Fibroblast of skin of right quadriceps (primary cell): ENCODE measurements at regions not wholly inside any gene's neighbourhood (a gene's known extent, or its start where the extent isn't known, plus 50 kb on each side); places are given as distances from the start of the nearest gene placed in this dataset.
A peak's percentile ranks its signal among the peaks of the same experiment; 100 is the strongest.
"Not testable (repeated sequence)": the region's sequence is repeated elsewhere in the genome, so short reads cannot be mapped to it uniquely, and the experiment has no call there.

Experiments
- DNase-seq: peaks from one replicate; pipeline ENCODE4 v3.0.0-alpha.2; 2013

DNA sequence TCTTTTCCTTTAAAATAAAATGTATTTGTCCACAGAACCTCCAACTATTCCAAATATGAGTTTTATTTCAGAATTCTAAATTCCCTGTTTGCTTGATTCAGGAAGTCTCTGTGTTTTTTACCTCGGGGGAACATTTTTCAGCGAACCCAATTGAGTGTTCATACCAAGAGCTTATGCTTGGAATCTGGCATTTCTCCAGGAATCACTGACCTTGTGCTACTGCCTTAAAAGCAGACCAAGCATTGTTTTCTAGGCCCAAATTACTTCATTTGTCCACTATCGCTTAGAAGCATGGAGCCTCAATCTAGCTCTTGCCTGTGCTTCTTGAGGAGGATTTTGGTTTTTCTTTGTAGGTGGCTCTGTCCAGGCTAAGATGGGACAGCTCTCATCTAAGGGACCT, 59.4 kb downstream of the EBLN1 start:
- DNase-seq: no peak

DNA sequence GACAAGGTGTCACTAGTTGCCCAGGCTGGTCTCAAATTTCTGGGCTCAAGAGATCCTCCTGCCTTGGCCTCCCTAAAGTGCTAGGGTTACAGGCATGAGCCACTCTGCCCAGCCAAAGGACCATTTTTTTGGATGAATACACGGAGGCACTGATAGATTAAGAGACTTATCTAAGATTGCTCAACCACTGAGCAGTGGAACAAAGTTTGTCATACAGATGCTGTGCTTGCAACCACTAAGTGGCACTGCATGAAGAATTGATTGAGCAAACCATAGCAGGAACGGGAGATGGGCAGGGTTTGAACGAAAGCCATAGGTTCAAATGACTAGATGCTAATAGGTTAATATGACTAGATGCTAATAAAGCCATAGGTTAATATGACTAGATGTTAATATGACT, 61.1 kb downstream of the EBLN1 start:
- no peak for DNase-seq

DNA sequence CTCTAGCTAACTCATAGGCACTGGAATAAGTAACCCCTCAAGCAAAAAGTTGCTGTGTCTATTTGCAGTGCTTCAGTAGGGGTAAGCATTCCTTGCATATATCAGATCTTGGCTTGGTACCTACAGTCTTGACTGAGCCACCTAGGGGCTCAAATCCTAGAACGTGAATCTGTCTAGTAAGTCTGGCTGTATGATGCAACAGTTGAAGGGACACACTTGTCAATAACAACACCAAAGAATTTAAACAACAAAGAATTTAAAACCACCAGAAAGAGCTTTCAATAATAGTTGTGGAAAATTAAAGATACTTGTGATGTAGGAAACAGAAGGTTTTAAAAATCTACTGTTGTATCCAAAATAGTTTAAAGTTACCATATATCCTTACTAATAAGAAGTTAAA, 65.4 kb downstream of the EBLN1 start:
- no peak for DNase-seq

DNA sequence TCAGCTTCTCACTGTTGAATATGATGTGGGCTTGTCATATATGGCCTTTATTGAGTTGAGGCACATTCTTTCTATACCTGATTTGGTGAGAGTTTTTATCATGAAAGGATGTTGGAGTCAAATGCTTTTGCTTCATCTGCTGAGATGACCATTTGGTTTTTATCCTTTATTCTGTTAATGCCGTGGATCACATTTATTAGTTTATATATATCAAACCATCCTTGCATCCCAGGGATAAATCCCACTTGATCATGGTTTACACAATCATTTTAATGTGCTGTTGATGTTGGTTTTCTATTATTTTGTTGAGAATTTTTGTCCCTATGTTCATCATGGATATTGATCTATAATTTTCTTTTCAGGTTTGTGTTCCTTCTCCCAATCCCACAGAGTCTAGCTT, 67.0 kb downstream of the EBLN1 start:
- DNase-seq: no peak

DNA sequence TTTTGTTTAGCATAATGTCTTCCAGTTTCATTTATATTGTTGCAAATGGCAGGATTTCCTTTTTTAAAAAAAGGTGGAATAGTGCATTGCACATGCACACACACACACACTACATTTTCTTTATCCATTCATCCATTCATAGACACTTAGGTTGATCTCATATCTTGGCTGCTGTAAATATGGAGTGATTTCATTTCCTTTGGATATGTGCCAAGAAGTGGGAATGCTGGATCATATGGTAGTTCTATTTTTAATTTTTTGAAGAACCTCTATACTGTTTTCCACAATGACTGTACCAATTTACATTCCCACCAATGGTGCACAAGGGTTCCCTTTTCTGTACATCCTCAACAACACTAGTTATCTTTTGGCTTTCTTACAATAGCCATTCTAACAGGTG, 68.9 kb downstream of the EBLN1 start:
- DNase-seq: peak; percentile 37

DNA sequence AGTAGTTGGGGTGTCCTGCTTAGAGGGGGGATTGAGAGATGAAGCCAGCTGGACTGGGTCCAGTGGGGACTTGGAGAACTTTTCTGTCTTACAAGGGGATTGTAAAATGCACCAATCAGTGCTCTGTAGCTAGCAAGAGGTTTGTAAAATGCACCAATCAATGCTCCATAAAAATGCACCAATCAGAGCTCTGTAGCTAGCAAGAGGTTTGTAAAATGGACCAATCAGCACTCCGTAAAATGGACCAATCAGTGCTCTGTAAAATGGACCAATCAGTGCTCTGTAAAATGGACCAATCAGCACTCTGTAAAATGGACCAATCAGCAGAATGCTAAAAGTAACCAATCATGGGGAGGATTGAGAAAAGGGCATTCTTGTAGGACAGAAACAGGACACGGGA, 71.9 kb downstream of the EBLN1 start:
- DNase-seq: not testable (repeated sequence)

DNA sequence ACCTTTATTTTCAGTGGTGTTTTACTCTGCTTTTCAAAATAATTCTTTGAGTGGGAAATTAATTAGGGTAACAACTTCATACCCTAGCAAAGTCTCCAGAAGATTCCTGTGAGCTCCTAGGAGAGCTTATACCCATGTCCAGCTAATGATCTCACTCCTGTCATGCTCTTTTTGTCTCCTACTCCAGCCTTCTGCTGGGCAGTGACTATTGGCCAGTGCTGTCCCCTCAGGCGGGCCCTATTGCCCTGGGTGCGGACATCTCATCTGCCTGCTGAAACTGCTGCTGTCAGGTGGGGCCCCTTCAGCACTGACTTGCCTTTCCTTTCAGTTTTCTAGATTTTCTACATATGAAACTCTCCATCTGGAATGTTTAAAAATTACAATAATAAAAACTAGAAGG, 80.3 kb downstream of the EBLN1 start:
- no peak for DNase-seq

DNA sequence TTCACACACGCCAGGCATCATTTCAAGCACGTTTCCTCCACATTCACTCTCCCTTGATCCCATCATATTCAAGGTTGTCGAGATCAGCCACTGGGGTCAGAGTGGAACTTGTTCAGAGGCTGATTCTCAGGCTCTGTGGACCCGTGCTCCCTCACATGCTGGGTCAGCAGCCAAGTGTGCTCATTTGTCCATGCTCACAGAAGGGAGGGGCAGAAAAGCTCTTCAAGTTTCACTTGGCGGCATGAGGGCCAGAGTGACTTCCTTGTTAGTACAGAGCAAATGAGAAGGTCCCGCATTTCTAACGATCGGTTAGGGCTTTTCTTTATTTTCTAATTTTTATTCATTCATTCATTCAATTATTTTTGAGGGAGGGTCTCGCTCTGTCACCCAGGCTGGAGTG, 82.2 kb downstream of the EBLN1 start:
- DNase-seq: no peak

DNA sequence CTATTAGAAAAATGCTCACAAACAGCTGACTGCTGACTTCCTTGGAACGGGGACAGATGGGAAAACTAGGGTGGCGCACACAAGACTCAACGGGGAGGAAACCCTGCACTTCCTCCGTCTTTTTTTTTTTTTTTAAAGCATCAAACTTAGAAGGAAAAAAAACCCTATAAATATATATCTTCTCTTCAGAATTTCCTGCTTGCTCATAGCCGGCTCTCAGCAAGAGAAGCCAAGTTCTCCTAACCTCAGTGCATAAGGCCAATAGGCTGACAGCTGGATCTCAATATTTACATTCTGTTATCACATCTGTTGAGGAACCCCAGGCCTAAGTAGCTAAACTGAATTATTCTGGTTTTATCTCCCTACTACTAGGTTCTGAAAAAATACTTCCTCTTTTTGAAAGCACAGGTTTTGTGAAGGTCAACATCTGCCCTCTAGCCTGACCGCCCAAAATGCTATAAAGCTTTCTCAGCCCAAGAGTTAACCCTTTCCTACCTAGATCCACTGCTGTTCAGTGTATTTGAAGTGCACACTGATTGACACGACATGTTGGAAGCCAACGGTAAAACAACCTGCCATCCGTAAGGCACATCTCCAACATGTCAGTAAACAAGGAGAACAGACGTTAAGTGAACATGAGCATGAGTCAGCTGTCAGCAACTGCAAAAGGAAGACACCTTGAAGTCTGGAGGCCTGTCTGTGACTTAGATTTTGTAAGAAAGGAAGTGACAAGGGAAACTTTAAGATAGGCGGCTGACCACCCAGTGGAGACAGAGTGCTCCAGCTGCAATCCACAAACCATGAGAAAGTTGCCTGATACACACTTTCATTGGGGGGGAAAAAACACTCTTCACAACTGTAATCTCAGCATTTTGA, 83.8 kb downstream of the EBLN1 start:
- no peak for DNase-seq

DNA sequence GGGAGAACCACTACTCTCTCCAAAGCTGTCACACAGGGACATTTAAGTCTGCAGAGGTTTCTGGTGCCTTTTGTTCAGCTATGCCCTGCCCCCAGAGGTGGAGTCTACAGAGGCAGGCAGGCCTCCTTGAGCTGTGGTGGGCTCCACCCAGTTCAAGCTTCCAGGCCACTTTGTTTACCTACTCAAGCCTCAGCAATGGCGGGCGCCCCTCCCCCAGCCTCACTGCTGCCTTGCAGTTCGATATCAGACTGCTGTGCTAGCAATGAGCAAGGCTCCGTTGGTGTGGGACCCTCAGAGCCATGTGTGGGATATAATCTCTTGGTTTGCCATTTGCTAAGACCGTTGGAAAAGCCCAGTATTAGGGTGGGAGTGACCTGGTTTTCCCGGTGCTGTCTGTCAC, 87.0 kb downstream of the EBLN1 start:
- DNase-seq: not testable (repeated sequence)

DNA sequence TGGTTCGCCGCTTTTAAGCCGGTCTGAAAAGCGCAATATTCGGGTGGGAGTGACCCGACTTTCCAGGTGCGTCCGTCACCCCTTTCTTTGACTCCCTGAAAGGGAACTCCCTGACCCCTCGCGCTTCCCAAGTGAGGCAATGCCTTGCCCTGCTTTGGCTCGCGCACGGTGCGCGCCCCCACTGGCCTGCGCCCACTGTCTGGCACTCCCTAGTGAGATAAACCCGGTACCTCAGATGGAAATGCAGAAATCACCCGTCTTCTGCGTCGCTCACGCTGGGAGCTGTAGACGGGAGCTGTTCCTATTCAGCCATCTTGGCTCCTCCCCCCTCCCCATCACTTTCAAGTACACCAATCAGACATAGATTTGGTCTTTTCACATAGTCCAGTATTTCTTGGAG, 88.2 kb downstream of the EBLN1 start:
- not testable (repeated sequence) for DNase-seq

DNA sequence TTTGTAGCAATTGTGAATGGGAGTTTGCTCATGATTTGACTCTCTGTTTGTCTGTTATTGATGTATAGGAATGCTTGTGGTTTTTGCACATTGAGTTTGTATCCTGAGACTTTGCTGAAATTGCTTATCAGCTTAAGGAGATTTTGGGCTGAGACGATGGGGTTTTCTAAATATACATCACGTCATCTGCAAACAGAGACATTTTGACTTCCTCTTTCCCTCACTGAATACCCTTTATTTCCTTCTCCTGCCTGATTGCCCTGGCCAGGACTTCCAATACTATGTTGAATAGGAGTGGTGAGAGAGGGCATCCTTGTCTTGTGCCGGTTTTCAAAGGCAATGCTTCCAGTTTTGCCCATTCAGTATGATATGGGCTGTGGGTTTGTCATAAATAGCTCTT, 96.6 kb downstream of the EBLN1 start:
- not testable (repeated sequence) for DNase-seq

DNA sequence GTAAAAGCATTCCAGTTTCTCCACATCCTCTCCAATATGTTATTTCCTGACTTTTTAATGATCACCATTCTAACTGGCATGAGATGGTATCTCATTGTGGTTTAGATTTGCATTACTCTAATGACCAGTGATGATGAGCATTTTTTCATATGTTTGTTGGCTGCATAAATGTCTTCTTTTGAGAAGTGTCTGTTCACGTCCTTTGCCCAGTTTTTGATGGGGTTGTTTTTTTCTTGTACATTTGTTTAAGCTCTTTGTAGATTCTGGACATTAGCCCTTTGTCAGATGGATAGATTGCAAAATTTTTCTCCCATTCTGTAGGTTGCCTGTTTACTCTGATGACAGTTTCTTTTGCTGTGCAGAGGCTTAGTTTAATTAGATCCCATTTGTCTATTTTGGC, 97.7 kb downstream of the EBLN1 start:
- not testable (repeated sequence) for DNase-seq

DNA sequence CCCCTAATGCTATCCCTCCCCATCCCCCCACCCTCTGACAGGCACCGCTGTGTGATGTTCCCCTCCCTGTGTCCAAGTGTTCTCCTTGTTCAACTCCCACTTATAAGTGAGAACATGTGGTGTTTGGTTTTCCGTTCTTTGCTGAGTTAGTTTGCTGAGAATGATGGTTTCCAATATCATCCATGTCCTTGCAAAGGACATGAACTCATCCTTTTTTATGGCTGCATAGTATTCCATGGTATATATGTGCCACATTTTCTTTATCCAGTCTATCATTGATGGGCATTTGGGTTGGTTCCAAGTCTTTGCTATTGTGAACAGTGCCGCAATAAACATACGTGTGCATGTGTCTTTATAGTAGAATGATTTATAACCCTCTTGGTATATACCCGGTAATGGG, 98.2 kb downstream of the EBLN1 start:
- not testable (repeated sequence) for DNase-seq

DNA sequence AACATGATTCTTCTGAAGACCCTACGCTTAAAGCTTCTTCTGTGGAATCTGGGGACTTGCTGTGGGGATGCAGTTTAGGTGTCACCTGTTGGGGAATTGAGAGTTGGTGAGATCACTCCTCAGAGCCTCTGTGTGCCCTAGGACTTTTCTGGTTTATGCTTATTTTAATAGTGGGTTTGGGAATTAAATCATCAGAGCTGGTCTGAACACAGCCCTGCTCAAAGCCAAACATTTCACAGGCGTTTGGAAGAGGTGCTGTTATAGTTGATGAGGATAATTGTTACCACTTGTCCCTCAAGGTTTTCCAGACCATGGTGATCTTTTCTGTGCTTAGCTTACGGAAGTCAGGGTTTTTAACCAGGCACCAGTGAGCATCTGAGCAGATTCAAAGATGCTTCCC, 106.1 kb downstream of the EBLN1 start:
- DNase-seq: no peak

DNA sequence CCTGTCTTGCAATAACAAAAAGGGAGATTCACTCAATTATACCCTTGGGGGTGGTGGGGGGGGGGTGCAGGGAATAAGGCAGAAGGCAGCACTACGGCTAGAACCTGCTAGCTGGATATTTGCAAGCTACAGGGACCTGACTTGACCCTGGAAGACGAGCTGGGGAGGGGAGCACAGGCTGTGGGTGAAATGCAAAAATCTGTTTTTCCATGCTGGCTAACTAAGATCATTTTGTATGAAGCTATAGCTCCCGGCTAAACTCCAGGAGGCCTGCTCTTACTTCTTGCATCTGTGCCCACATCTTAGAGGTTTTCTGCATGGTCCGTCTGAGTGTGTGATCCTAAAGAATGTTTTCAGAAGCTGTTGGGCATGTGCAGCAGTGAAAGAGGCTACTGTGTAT, 106.6 kb downstream of the EBLN1 start:
- DNase-seq: no peak

DNA sequence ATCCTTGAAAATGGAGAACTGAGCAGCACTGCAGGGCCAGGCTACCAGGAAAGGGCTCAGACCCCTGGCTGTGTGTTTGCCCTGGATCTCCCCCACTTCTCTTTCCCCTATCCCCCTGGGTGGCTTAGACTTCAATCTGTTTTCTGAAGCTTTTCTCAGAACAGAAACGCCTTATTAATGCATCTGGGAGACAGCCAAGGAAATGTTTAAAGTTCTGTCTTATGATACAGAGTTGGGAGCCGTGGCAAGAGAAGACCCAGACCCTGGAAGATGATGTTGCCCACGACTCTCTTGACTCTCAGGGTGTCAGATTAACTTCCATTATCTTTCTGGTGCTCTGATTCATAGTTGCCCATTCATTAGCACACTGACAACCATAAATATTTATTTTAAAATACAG, 107.1 kb downstream of the EBLN1 start:
- no peak for DNase-seq

DNA sequence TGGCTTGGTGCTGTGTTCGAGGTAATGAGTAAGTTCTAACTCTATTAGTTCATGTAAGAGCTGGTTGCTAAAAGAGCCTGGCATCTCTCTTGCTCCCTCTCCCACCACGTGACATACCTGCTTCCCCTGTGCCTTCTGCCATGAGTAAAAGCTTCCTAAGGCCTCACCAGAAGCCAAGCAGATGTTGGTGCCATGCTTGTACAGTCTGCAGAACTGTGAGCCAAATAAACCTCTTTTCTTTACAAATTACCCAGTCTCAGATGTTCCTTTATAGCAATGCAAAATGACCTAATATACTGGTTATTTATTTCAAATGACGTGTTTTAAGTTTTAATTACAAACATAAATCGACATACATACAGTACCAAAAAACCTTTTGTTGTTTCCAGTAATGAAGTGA, 101.7 kb upstream of the DNAJC1 start:
- DNase-seq: no peak

DNA sequence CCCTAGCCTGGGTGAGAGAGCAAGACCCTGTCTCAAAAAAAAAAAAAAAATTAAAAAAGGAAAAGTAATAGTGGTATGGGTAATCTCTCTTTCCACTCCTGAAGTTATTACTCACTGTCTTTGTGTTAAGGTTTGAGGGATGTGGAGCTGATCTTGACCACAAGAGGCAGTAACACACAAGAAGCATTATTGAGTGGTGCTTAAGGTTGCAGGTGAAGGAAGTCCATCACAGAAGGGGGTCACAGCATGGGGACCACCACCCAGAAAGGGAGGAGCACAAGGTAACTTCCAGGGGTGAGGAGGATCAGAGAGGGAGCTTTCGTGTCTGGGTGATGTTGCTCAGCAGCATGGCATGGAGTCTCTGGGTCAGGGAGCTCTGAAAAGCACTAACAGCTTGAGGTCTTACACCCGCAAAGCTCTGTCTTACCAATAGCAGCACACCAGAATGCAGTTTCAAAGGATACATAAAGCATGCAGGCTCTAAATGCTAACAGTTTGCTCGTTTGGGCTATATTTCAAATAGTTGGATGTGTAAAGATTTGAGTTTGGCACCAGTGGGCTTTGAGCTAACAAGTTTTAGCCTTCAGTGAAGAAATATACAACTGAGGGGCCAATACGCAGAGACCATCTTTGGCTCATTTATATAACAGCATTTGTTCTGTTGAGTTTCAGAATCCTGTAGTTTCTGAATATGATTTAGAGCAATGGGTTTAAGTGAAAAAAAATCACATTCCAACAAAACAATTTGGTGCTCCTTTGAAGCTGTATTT, 100.4 kb upstream of the DNAJC1 start:
- no peak for DNase-seq

DNA sequence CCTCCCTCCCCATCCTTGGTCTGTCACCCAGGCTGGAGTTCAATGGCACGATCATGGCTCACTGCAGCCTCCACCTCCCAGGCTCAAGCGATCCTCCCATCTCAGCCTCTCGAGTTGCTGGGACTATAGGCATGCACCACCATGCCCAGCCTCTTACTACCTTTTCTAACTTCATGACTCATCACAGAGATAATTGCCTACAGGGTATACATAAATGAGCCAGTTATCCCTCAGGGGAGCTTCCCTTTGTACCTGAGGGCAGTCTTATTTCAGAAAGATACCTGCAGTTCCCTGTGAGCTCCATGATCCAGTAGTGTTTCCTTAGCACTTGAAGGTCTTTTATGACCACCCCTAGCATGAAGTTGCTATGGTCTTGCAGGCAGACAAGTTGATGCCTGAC, 94.2 kb upstream of the DNAJC1 start:
- no peak for DNase-seq

DNA sequence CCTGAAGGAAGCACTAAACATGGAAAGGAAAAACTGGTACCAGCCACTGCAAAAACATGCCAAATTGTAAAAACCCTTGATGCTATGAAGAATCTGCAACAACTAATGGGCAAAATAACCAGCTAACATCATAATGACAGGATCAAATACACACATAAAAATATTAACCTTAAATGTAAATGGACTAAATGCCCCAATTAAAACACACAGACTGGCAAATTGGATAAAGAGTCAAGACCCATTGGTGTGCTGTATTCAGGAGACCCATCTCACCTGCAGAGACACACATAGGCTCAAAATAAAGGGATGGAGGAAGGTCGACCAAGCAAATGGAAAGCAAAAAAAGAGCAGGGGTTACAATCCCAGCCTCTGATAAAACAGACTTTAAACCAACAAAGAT, 87.7 kb upstream of the DNAJC1 start:
- not testable (repeated sequence) for DNase-seq

DNA sequence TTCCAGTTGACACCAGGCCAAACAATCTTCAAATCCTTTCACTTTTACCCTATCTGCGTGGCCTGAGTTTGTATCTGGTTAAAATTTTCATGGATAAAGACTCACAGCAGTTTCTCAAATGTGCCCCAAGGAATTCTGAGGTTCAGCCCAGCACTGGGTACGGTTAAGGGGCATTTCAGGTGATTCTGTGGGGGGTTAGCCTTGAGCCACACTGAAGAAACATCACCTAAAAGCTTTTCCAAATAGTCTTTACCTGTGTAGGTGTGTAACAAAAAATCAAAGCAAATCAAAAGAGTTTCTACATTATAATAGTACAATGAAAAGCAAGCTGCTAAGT, 83.8 kb upstream of the DNAJC1 start:
- DNase-seq: no peak

DNA sequence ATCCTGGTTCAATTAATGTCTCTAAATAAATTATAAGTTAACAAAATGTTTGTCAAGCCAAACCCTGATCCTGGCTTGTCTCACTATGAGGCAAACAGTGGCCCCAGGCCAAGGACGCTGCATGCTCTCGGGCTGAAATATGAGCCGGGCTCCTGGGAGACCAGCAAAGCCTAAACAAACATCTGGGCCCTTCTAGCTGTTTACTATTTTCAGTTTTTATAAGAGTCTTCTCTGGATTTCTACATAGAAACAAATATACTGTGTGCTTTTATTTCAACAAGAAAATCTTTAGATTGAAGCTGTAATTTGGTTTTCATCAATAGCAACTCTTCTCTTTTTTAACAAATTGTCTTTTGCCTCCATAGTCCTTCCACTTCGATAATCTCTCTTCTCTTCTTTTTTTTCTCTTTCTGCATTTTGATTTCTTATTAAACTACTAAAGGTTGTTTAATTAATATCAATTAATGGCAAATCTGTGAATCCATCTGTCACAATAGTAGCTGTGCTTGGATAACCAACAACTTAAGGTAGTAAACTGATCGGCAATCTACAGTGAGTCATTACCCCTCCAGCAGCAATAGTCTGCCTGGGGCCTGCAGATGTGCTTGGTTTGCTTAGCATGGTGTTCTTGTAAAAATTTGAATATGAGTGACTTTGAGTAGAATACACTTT, 83.3 kb upstream of the DNAJC1 start:
- peak; percentile 65 for DNase-seq

DNA sequence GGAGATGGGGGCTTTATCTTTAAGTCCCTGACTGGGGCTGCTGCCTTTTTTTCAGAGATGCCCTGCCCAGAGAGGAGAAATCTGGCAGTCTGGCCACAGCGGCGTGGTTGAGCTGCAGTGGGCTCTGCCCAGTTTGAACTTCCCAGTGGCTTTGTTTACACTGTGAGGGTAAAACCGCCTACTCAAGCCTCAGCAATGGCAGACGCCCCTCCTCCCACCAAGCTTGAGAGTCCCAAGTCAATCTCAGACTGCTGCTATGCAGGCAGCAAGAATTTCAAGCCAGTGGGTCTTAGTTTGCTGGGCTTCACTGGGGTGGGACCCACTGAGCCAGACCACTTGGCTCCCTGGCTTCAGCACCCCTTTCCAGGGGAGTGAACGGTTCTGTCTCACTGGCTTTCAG, 76.4 kb upstream of the DNAJC1 start:
- not testable (repeated sequence) for DNase-seq
